CD4-positive, alpha-beta memory T cell (primary cell): ENCODE measurements at regions not wholly inside any gene's neighbourhood (a gene's known extent, or its start where the extent isn't known, plus 50 kb on each side); places are given as distances from the start of the nearest gene placed in this dataset.

Experiments used
- CTCF ChIA-PET: fragments of 350-600 bp; sonication (Branson Sonifier 250); formaldehyde crosslinking; loops from one replicate; lab custom pipeline; 2021; ENCODE audit warnings: inconsistent platforms; ENCODE audit not compliant: partially characterized antibody; lab: Charles Lee
- POLR2A ChIA-PET: fragments of 350-600 bp; sonication (Branson Sonifier 250); formaldehyde crosslinking; loops from one replicate; lab custom pipeline; 2021; ENCODE audit not compliant: partially characterized antibody; lab: Charles Lee
- DNase-seq, 5 donors: peaks; one replicate each; pipeline versions ENCODE4 v3.0.0 to v3.0.0-alpha.2; 2020 to 2022; ENCODE audit warnings: mixed read lengths in 1 of 5
- H3K27ac ChIP-seq: one replicate; pipeline ENCODE4 v1.7.0; 2013; ENCODE audit warnings: low read depth, low read length
- H3K27me3 ChIP-seq: 2 replicates; pipeline ENCODE4 v1.7.0; 2013; ENCODE audit warnings: mild to moderate bottlenecking, low read length, moderate library complexity; ENCODE audit not compliant: insufficient read depth
- H3K36me3 ChIP-seq: 2 replicates; pipeline ENCODE4 v1.7.0; 2013; ENCODE audit warnings: mild to moderate bottlenecking, low read length, moderate library complexity; ENCODE audit not compliant: insufficient read depth
- H3K4me1 ChIP-seq: 2 replicates; pipeline ENCODE4 v1.7.0; 2013; ENCODE audit warnings: mild to moderate bottlenecking, low read length, moderate library complexity; ENCODE audit not compliant: insufficient read depth
- H3K4me3 ChIP-seq, 2 donors: one replicate each; pipeline ENCODE4 v1.7.0; 2013; ENCODE audit warnings: low read length in 2 of 2, mild to moderate bottlenecking in 1 of 2
- H3K9me3 ChIP-seq, 2 donors: one replicate each; pipeline ENCODE4 v1.7.0; 2013; ENCODE audit warnings: low read length in 2 of 2, control low read depth in 1 of 2; ENCODE audit not compliant: control insufficient read depth in 1 of 2
- H3K27ac Mint-ChIP-seq, 7 donors: one replicate each; pipeline ENCODE4 v1.8.0; 2020 to 2021; ENCODE audit warnings: mixed read lengths in 7 of 7, mild to moderate bottlenecking in 6 of 7, inconsistent platforms in 3 of 7, moderate library complexity in 3 of 7
- H3K27me3 Mint-ChIP-seq, 2 donors: one replicate each; pipeline ENCODE4 v1.8.0; 2020 to 2021; ENCODE audit warnings: mixed read lengths in 2 of 2
- H3K36me3 Mint-ChIP-seq, 2 donors: one replicate each; pipeline ENCODE4 v1.8.0; 2020 to 2021; ENCODE audit warnings: mixed read lengths in 2 of 2, inconsistent platforms in 1 of 2, mild to moderate bottlenecking in 1 of 2
- H3K4me1 Mint-ChIP-seq, 4 donors: one replicate each; pipeline ENCODE4 v1.8.0; 2020 to 2021; ENCODE audit warnings: mixed read lengths in 4 of 4, mild to moderate bottlenecking in 1 of 4
- H3K4me3 Mint-ChIP-seq, 8 donors: one replicate each; pipeline ENCODE4 v1.8.0; 2020 to 2021; ENCODE audit warnings: mixed read lengths in 8 of 8, mild to moderate bottlenecking in 7 of 8, moderate library complexity in 6 of 8, inconsistent platforms in 3 of 8
- H3K9me3 Mint-ChIP-seq, 8 donors: one replicate each; pipeline ENCODE4 v1.8.0; 2020 to 2021; ENCODE audit warnings: mixed read lengths in 8 of 8, mild to moderate bottlenecking in 5 of 8, inconsistent platforms in 3 of 8, moderate library complexity in 1 of 8
- intact Hi-C: fragments of 100-400 bp; cut with micrococcal nuclease; formaldehyde crosslinking; loops from one replicate; pipeline ENCODE4 v1.15.1; 2023

GRCh38 chr15:97053635-97054034 is 723.1 kb downstream of the NR2F2 start:
- no peaks in the 10 kb centered on the region for H3K27me3 Mint-ChIP-seq
- no peaks in the 10 kb centered on the region for H3K4me1 Mint-ChIP-seq
- DNase-seq: no peak
- H3K27me3 ChIP-seq: no peaks in the 10 kb centered on the region
- H3K27ac Mint-ChIP-seq: no peak overlapping the region
- CTCF ChIA-PET: no interaction called here
- H3K9me3 Mint-ChIP-seq: peaks cover 0 to 6% (median 3%) of the 10 kb centered on the region in 8 donors
- H3K36me3 ChIP-seq: no peaks in the 10 kb centered on the region
- POLR2A ChIA-PET: no interaction called here
- no peaks in the 10 kb centered on the region for H3K36me3 Mint-ChIP-seq
- H3K9me3 ChIP-seq: no peaks in the 10 kb centered on the region
- H3K4me3 ChIP-seq: no peak overlapping the region
- no peak overlapping the region for H3K27ac ChIP-seq
- H3K4me3 Mint-ChIP-seq: no peak overlapping the region
- no peaks in the 10 kb centered on the region for H3K4me1 ChIP-seq
- intact Hi-C loops: no loop called here

DNA sequence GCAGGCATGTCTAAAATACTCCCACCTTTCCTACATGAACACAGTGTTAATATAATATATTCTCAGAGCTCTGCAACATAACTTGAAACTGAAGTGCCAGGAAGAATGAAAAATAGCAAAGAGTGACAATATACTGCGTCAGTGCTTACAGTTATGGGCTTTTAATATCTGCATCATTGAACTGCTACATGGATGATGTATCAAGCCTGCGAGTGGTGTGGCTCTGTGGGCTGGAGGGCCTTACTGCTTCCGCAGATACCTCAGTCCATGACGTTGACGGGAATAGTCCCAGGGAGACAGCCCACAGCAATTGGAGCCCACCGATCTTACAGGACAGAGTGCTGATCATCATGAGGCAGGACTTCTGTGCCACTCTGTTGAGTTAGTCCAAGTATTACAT is 727.0 kb downstream of the NR2F2 start:
- Mint-ChIP-seq H3K27me3 (no peaks in the 10 kb centered on the region), H3K4me3 (no peak overlapping the region), H3K9me3 (peaks cover 0 to 6% (median 1%) of the 10 kb centered on the region in 8 donors), H3K27ac (no peak overlapping the region), H3K4me1 (no peaks in the 10 kb centered on the region), H3K36me3 (no peaks in the 10 kb centered on the region)
- no peak overlapping the region for H3K4me3 ChIP-seq
- H3K4me1 ChIP-seq: no peaks in the 10 kb centered on the region
- no peaks in the 10 kb centered on the region for H3K27me3 ChIP-seq
- H3K9me3 ChIP-seq: no peaks in the 10 kb centered on the region
- DNase-seq: no peak
- H3K36me3 ChIP-seq: no peaks in the 10 kb centered on the region
- intact Hi-C loops: no loop called here
- CTCF ChIA-PET: no interaction called here
- POLR2A ChIA-PET: no interaction called here
- no peak overlapping the region for H3K27ac ChIP-seq

DNA sequence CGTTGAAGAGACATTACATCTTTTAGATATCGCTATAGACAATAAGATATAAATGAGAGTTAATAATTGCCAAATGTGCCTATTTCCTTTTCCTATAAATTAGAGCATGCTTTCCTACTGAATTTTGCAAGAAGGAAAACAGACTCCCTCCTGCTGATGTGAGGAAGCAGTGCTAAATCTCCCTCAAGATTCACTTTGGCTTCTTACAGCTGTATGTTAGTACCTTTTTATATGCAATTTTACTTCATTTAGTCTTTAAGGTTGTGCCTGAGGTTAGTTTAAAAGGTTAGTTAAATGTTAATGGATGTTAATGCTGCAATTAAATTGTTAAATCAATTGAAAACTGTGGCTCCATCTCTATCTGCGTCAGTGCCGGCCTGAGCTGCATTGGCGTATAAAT is 728.8 kb downstream of the NR2F2 start:
- no peaks in the 10 kb centered on the region for H3K36me3 Mint-ChIP-seq

GRCh38 chr15:97061392-97061791 is 730.9 kb downstream of the NR2F2 start:
- no peaks in the 10 kb centered on the region for H3K36me3 ChIP-seq
- Mint-ChIP-seq H3K4me3 (no peak overlapping the region), H3K27me3 (no peaks in the 10 kb centered on the region), H3K4me1 (no peaks in the 10 kb centered on the region), H3K9me3 (peaks cover 0 to 18% (median 4%) of the 10 kb centered on the region in 8 donors), H3K27ac (no peak overlapping the region), H3K36me3 (no peaks in the 10 kb centered on the region)
- POLR2A ChIA-PET: no interaction called here
- no peaks in the 10 kb centered on the region for H3K4me1 ChIP-seq
- H3K9me3 ChIP-seq: no peaks in the 10 kb centered on the region
- H3K4me3 ChIP-seq: no peak overlapping the region
- DNase-seq: no peak
- H3K27ac ChIP-seq: no peak overlapping the region
- H3K27me3 ChIP-seq: no peaks in the 10 kb centered on the region
- CTCF ChIA-PET: no interaction called here
- intact Hi-C loops: no loop called here

More for the DNA sequence above, 728.8 kb downstream of the NR2F2 start:
- no peaks in the 10 kb centered on the region for H3K9me3 ChIP-seq
- no peaks in the 10 kb centered on the region for H3K27me3 ChIP-seq
- ChIA-PET CTCF (no interaction called here), POLR2A (no interaction called here)
- H3K9me3 Mint-ChIP-seq: peaks cover 0 to 10% (median 4%) of the 10 kb centered on the region in 8 donors
- no peak overlapping the region for H3K27ac Mint-ChIP-seq
- no peak for DNase-seq
- no peaks in the 10 kb centered on the region for H3K36me3 ChIP-seq
- no peaks in the 10 kb centered on the region for H3K4me1 ChIP-seq
- no peak overlapping the region for H3K4me3 Mint-ChIP-seq
- H3K4me1 Mint-ChIP-seq: no peaks in the 10 kb centered on the region
- H3K4me3 ChIP-seq: no peak overlapping the region
- intact Hi-C loops: no loop called here
- H3K27ac ChIP-seq: no peak overlapping the region
- H3K27me3 Mint-ChIP-seq: no peaks in the 10 kb centered on the region

DNA sequence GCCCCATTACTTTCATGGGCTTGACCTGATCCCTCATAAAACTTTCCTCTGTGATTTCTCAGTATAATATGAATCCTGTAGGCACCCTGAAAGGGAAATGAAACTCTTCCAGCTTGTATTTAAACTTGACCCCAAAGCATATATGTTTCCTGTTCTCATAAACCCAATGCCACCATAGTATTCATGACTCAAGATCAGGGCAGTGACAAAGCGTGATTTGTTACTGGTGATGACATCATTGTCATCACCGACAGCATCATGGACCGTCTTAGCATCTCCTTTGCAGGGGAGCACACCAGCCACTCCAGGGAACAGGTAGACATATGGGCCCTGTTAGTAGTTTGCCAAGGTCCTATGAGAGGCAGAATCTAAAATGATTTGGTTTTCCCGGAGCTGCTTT is 741.2 kb downstream of the NR2F2 start:
- H3K36me3 Mint-ChIP-seq: no peaks in the 10 kb centered on the region
- ChIA-PET POLR2A (no interaction called here), CTCF (no interaction called here)
- Histone ChIP-seq H3K27ac (no peak overlapping the region), H3K27me3 (no peaks in the 10 kb centered on the region), H3K36me3 (no peaks in the 10 kb centered on the region), H3K4me1 (no peaks in the 10 kb centered on the region), H3K9me3 (no peaks in the 10 kb centered on the region), H3K4me3 (no peak overlapping the region)
- no peak overlapping the region for H3K4me3 Mint-ChIP-seq
- H3K4me1 Mint-ChIP-seq: no peaks in the 10 kb centered on the region
- no peak overlapping the region for H3K27ac Mint-ChIP-seq
- H3K9me3 Mint-ChIP-seq: peaks cover 0 to 25% (median 13%) of the 10 kb centered on the region in 8 donors
- DNase-seq: no peak
- no peaks in the 10 kb centered on the region for H3K27me3 Mint-ChIP-seq
- intact Hi-C loops: no loop called here

DNA sequence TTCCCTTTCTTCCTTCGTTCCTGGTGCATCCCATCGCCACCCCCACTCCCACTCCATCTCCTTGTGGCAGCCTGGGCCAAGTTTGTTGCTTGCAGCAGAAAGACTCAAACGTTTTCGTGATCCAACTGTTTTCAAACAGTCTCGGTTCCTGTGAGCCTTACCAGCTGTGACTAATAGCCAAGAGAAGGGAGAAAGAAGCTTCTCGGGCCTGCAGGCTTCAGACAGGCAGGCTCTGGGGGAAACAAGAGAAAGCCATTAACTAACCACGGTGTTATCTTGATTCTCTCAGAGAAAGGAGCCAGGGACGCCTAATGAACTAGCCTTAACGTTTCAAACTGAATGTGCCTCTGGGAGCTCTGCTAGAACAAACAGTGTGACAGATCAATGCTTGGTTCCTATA is 742.0 kb downstream of the NR2F2 start:
- no peaks in the 10 kb centered on the region for H3K27me3 Mint-ChIP-seq
- Histone ChIP-seq H3K27me3 (no peaks in the 10 kb centered on the region), H3K9me3 (no peaks in the 10 kb centered on the region), H3K4me1 (no peaks in the 10 kb centered on the region), H3K4me3 (no peak overlapping the region), H3K27ac (no peak overlapping the region), H3K36me3 (no peaks in the 10 kb centered on the region)
- ChIA-PET CTCF (no interaction called here), POLR2A (no interaction called here)
- no peak overlapping the region for H3K4me3 Mint-ChIP-seq
- H3K9me3 Mint-ChIP-seq: peaks cover 0 to 24% (median 13%) of the 10 kb centered on the region in 8 donors
- no peak overlapping the region for H3K27ac Mint-ChIP-seq
- intact Hi-C loops: no loop called here
- H3K36me3 Mint-ChIP-seq: no peaks in the 10 kb centered on the region
- no peaks in the 10 kb centered on the region for H3K4me1 Mint-ChIP-seq
- DNase-seq: no peak

DNA sequence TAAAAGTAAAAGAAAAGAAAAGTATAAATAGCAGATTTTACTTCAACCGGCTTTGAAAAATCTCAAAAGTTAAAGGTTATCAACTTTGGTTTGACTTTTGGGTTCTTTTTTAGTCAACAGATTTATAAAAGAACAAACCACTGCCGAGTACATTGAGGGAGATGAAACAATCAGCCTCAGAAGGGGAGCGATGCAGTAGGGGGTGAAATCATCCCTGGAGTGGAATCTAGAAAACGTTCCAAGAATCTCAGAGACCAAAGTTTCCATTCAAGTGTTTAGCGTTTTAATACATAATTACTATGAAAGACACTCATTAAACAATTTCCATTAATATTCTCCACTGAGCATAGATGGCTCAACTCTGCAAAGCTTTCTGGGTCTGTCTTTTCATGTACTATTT is 745.5 kb downstream of the NR2F2 start:
- no peaks in the 10 kb centered on the region for H3K27me3 ChIP-seq
- no peak overlapping the region for H3K27ac ChIP-seq
- H3K27ac Mint-ChIP-seq: no peak overlapping the region
- no peaks in the 10 kb centered on the region for H3K27me3 Mint-ChIP-seq
- H3K36me3 ChIP-seq: no peaks in the 10 kb centered on the region
- intact Hi-C loops: no loop called here
- H3K9me3 ChIP-seq: no peaks in the 10 kb centered on the region
- ChIA-PET POLR2A (no interaction called here), CTCF (no interaction called here)
- no peak for DNase-seq
- H3K9me3 Mint-ChIP-seq: peaks cover 0 to 27% (median 8%) of the 10 kb centered on the region in 8 donors
- no peak overlapping the region for H3K4me3 Mint-ChIP-seq
- no peaks in the 10 kb centered on the region for H3K4me1 ChIP-seq
- no peaks in the 10 kb centered on the region for H3K36me3 Mint-ChIP-seq
- no peak overlapping the region for H3K4me3 ChIP-seq
- no peaks in the 10 kb centered on the region for H3K4me1 Mint-ChIP-seq

- no peaks in the 10 kb centered on the region for H3K4me1 Mint-ChIP-seq
- intact Hi-C loops: no loop called here
- POLR2A ChIA-PET: no interaction called here
- no peak overlapping the region for H3K27ac Mint-ChIP-seq
- CTCF ChIA-PET: no interaction called here
- Histone ChIP-seq H3K4me1 (no peaks in the 10 kb centered on the region), H3K27ac (no peak overlapping the region), H3K36me3 (no peaks in the 10 kb centered on the region), H3K27me3 (no peaks in the 10 kb centered on the region), H3K9me3 (no peaks in the 10 kb centered on the region), H3K4me3 (no peak overlapping the region)
- H3K27me3 Mint-ChIP-seq: no peaks in the 10 kb centered on the region
- peaks cover 0 to 14% (median 11%) of the 10 kb centered on the region in 8 donors for H3K9me3 Mint-ChIP-seq
- no peaks in the 10 kb centered on the region for H3K36me3 Mint-ChIP-seq
- H3K4me3 Mint-ChIP-seq: no peak overlapping the region
- DNase-seq: no peak
These were observed 747.5 kb downstream of the NR2F2 start for GRCh38 chr15:97077975-97078374.
